Panc1 (cell line): ENCODE measurements at regions not wholly inside any gene's neighbourhood (a gene's known extent, or its start where the extent isn't known, plus 50 kb on each side); places are given as distances from the start of the nearest gene placed in this dataset.
"Not testable (repeated sequence)": the region's sequence is repeated elsewhere in the genome, so short reads cannot be mapped to it uniquely, and the experiment has no call there.

Source experiments
- ATAC-seq: fragments of 200-7000 bp; cut with Tn5 transposase; 2 replicates; pipeline ENCODE4 v1.9.1; 2020; ENCODE audit warnings: mild to moderate bottlenecking, moderate library complexity
- BruUV-seq: library from RNA; stranded (reverse); fragments of 400-500 nt; replicated peaks from 2 replicates; lab custom pipeline; 2021; lab: Mats Ljungman, UMichigan
- CTCF ChIA-PET: fragments of 300-600 bp; sonication (Branson Sonifier 250); formaldehyde crosslinking; loops from one replicate; lab custom pipeline; 2022; ENCODE audit warnings: antibody characterized with exemption; lab: Charles Lee
- POLR2A ChIA-PET: fragments of 300-600 bp; sonication (Branson Sonifier 250); formaldehyde crosslinking; loops from one replicate; lab custom pipeline; 2022; ENCODE audit warnings: antibody characterized with exemption; lab: Charles Lee
- DNase-seq: peaks from one replicate; pipeline ENCODE4 v3.0.0-alpha.2; 2010; ENCODE audit warnings: low read depth, low spot score
- H3K27ac ChIP-seq: 2 replicates; pipeline ENCODE4 v1.5.1; 2011; ENCODE audit warnings: mild to moderate bottlenecking, low read length, inconsistent platforms
- H3K27me3 ChIP-seq: fragments of 200-500 bp; sonication (Bioruptor generic); 2 replicates; pipeline ENCODE4 v1.6.0; 2014; ENCODE audit warnings: low read length, inconsistent platforms; ENCODE audit not compliant: control insufficient read depth, insufficient read depth
- H3K36me3 ChIP-seq: fragments of 200-500 bp; sonication (Bioruptor generic); 2 replicates; pipeline ENCODE4 v1.5.1; 2014; ENCODE audit warnings: inconsistent platforms, mild to moderate bottlenecking, low read length, moderate library complexity; ENCODE audit not compliant: control insufficient read depth, insufficient read depth
- H3K4me1 ChIP-seq: 2 replicates; pipeline ENCODE4 v1.5.1; 2011; ENCODE audit warnings: inconsistent platforms, mild to moderate bottlenecking, low read length, moderate library complexity; ENCODE audit not compliant: control insufficient read depth, insufficient read depth
- H3K4me3 ChIP-seq, 2 experiments: 2 replicates each; pipeline ENCODE4 v1.5.1; 2011 to 2012; ENCODE audit warnings: low read depth in 2 of 2, low read length in 2 of 2, mild to moderate bottlenecking in 2 of 2, inconsistent platforms in 1 of 2, moderate library complexity in 1 of 2
- H3K9me3 ChIP-seq: fragments of 200-500 bp; sonication (Bioruptor generic); 2 replicates; pipeline ENCODE4 v1.5.1; 2014; ENCODE audit warnings: low read depth, mild to moderate bottlenecking, inconsistent platforms, low read length, moderate library complexity; ENCODE audit not compliant: control insufficient read depth, insufficient read depth
- CTCF ChIP-seq: fragments of 450-650 bp; IDR thresholded peaks from 2 replicates; pipeline ENCODE4 v1.5.1; 2017; ENCODE audit warnings: mild to moderate bottlenecking
- in situ Hi-C: cut with HindIII; loops from 2 replicates; pipeline ENCODE4 v1.10.0; 2016; ENCODE audit warnings: low sequenced_read_pairs, low pct_unique_long_range_greater_than_20kb
- intact Hi-C: fragments of 100-400 bp; cut with micrococcal nuclease; formaldehyde crosslinking; loops from one replicate; pipeline ENCODE4 v1.10.0; 2022; ENCODE audit not compliant: unreplicated experiment

- ChIA-PET POLR2A (no interaction called here), CTCF (no interaction called here)
- in situ Hi-C loops = no loop called here
- H3K9me3 ChIP-seq = no peaks in the 10 kb centered on the region
- TF ChIP-seq CTCF = no peak
- no peak overlapping the region for H3K4me3 ChIP-seq
- ATAC-seq = no peak
- no peak overlapping the region for H3K27ac ChIP-seq
- no peak for DNase-seq
- intact Hi-C loops = no loop called here
- H3K36me3 ChIP-seq = no peaks in the 10 kb centered on the region
- H3K4me1 ChIP-seq = no peaks in the 10 kb centered on the region
- H3K27me3 ChIP-seq = no peaks in the 10 kb centered on the region
- no TSS peak for BruUV-seq
These were observed 84.7 kb downstream of the CMAS start for GRCh38 chr12:22130671-22131070.

GRCh38 chr12:22136604-22137117, 90.6 kb downstream of the CMAS start:
- in situ Hi-C loops, BruUV-seq, H3K27ac ChIP-seq, H3K9me3 ChIP-seq, intact Hi-C loops, H3K36me3 ChIP-seq, ATAC-seq, H3K27me3 ChIP-seq, POLR2A ChIA-PET, H3K4me3 ChIP-seq, H3K4me1 ChIP-seq, DNase-seq, CTCF ChIA-PET: not testable (repeated sequence)
